Adrenal gland (tissue), 9 donors: ENCODE measurements at regions not wholly inside any gene's neighbourhood (a gene's known extent, or its start where the extent isn't known, plus 50 kb on each side); places are given as distances from the start of the nearest gene placed in this dataset.

Experiments
- DNase-seq, 7 donors: peaks; one replicate each; pipeline ENCODE4 v3.0.0-alpha.2; 2019 to 2020
- H3K27ac ChIP-seq, 5 donors: fragments of 200-600 bp; sonication (generic) in 4 of 5; 1 replicate in 3 of 5; 2 replicates in 2 of 5; pipeline versions ENCODE4 v1.5.1 to v1.8.0; 2016 to 2020; ENCODE audit warnings: mild to moderate bottlenecking in 1 of 5
- H3K27me3 ChIP-seq: fragments of 200-600 bp; 2 replicates; pipeline ENCODE4 v1.8.0; 2021
- H3K36me3 ChIP-seq, 2 donors: fragments of 200-600 bp; replicated peaks in 1 of 2; 1 replicate in 1 of 2; 2 replicates in 1 of 2; pipeline versions ENCODE4 v1.5.1 to v1.8.0; 2018 to 2022
- H3K4me1 ChIP-seq, 2 donors: fragments of 200-600 bp; replicated peaks in 1 of 2; 1 replicate in 1 of 2; 2 replicates in 1 of 2; pipeline versions ENCODE4 v1.5.1 to v1.8.0; 2018 to 2021
- H3K4me3 ChIP-seq, 4 donors: fragments of 200-600 bp; sonication (generic) in 3 of 4; one replicate each; pipeline ENCODE4 v1.5.1; 2016 to 2018
- H3K9me3 ChIP-seq, 3 donors: fragments of 200-600 bp; sonication (generic) in 1 of 3; replicated peaks in 1 of 3; 1 replicate in 2 of 3; 2 replicates in 1 of 3; pipeline versions ENCODE4 v1.5.1 to v1.8.0; 2016 to 2021
- CTCF ChIP-seq, 6 experiments: fragments of 450-650 bp in 4 of 6; fragments of 200-600 bp in 2 of 6; sonication (generic) in 1 of 6; IDR thresholded peaks; 1 replicate in 5 of 6; 2 replicates in 1 of 6; pipeline versions ENCODE4 v1.5.1 to v1.8.0; 2016 to 2021; ENCODE audit warnings: antibody characterized with exemption in 6 of 6, mild to moderate bottlenecking in 2 of 6, moderate library complexity in 1 of 6
- POLR2A ChIP-seq, 2 donors: fragments of 450-650 bp; IDR thresholded peaks; one replicate each; pipeline ENCODE4 v1.6.1; 2017; ENCODE audit warnings: antibody characterized with exemption in 2 of 2, mild to moderate bottlenecking in 2 of 2, moderate library complexity in 1 of 2
- WGBS, 4 donors: extraction: QIAGEN DNeasy Blood & Tissue Kit in 2 of 4; methylation state at CpG; one replicate each; pipeline versions ENCODE4 v1.1.5 to v1.1.7; 2013 to 2017; 5-methylcytosine and 5-hydroxymethylcytosine counted together
- intact Hi-C, 2 donors: fragments of 100-400 bp; cut with DNase I; formaldehyde crosslinking; loops; one replicate each; pipeline versions ENCODE4 v1.14.1 to v1.15.0; 2022 to 2023
- donor health status: healthy with polysubstance abuse.
- donor health status: Bipolar disorder and iron deficiency.
- donor health status: DM: yes; HTN: yes; CAD: no.
- donor health status: DM: no; HTN: no; CAD: no.
- donor health status: DM: no; HTN: no; CAD: no.

DNA sequence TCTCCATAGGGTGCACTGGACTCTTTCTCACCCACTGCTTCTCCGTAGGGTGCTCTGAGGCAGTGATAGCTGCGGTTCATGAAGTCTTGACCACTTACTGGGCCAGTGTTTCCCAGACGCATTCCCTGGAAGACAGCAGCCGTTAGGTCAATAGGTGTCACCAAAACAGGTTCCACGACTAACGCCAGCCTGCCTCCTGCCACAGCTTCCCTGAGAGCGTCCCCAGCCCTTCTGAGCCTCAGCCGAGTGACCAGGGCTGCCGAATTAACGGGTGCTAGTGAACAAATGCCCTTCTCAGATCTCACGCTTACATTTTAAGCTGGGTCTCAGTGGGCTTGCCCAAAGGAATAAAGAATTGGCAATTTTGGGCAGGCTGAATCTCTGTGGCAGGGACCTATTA lies 188.7 kb upstream of the TNRC6C start:
- no peak overlapping the region for H3K4me3 ChIP-seq
- H3K9me3 ChIP-seq = no peaks in the 10 kb centered on the region
- WGBS, 4 donors = 81 to 91% (median 86%) methylated on average over 7 to 11 of the region's 11 CpGs
- intact Hi-C loops = no loop called here
- H3K36me3 ChIP-seq = no peaks in the 10 kb centered on the region
- DNase-seq = no peak
- no peaks in the 10 kb centered on the region for H3K27me3 ChIP-seq
- TF ChIP-seq POLR2A (IDR thresholded peaks at IDR 0.05) (no peak), CTCF (IDR thresholded peaks at IDR 0.05) (no peak)
- no peaks in the 10 kb centered on the region for H3K4me1 ChIP-seq
- no peak overlapping the region for H3K27ac ChIP-seq

DNA sequence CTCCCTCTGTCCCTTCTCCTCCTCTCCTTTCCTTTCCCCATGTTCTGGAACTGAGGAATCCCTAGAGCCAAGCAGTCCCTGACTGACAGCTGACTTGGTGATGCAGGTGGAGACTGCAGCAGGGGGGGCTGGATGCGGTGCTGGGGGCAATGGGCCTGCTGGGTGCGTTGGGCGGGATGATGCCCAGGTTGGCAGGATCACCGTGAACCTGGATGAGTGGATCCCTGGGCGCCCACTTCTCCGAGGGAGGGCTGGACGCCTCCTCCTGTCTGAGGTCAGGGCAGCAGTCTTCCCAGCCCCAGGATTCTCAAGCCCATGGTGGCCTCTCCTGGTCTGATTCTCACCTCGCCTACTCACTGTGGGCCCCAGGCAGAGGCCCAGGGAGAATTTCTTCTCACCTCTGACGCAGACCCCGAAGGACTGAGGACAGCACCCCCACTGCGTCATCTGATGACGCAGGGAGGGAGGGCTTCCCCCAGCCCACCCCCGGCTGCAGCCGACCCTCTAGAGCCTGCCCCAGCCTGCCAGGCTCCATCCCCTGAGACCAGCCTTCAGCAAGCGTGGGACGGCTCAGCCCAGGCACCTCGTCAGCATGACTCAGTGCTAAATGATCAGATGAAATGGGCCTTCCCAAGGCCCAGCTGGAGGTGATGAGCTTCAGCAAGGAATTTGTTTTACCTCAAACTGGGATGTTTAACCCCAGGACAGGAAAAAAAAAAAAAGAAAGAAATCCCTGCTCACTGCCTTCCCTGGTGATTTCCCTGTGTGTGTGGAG lies 188.0 kb upstream of the TNRC6C start:
- H3K27ac ChIP-seq = no peak overlapping the region
- no peak for DNase-seq
- intact Hi-C loops = no loop called here
- H3K36me3 ChIP-seq = no peaks in the 10 kb centered on the region
- no peaks in the 10 kb centered on the region for H3K4me1 ChIP-seq
- H3K27me3 ChIP-seq = no peaks in the 10 kb centered on the region
- 76 to 86% (median 81%) methylated on average over 13 to 17 of the region's 17 CpGs for WGBS, 4 donors
- TF ChIP-seq CTCF (IDR thresholded peaks at IDR 0.05) (no peak), POLR2A (IDR thresholded peaks at IDR 0.05) (no peak)
- no peak overlapping the region for H3K4me3 ChIP-seq
- H3K9me3 ChIP-seq = no peaks in the 10 kb centered on the region

GRCh38 chr17:77771145-77771544 lies 187.4 kb upstream of the TNRC6C start:
- 89 to 90% (median 89%) methylated on average over 5 to 14 of the region's 14 CpGs for WGBS, 4 donors
- H3K27me3 ChIP-seq = no peaks in the 10 kb centered on the region
- intact Hi-C loops = no loop called here
- no peaks in the 10 kb centered on the region for H3K36me3 ChIP-seq
- no peak for DNase-seq
- no peaks in the 10 kb centered on the region for H3K9me3 ChIP-seq
- no peak overlapping the region for H3K4me3 ChIP-seq
- no peak overlapping the region for H3K27ac ChIP-seq
- H3K4me1 ChIP-seq = no peaks in the 10 kb centered on the region
- TF ChIP-seq POLR2A (IDR thresholded peaks at IDR 0.05) (no peak), CTCF (IDR thresholded peaks at IDR 0.05) (no peak)

DNA sequence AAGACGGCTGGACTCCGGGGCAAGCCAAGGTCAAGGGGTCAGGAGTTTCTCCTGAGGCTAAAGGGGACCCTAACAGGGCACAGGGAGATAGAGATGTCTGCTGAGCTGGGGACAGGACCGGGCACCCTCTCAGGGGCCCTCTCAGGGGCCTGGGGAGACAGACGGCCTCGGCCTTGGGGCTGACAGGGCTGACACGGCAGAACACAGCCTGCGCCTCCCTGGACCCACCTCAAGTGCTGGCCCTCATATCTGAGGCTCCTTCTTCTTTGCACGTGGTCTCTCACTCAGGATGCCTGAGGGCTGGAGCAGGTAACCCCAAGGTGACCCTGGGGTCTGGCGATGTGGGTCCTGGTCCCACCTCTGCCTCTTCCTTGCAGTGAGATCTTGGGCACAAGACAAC lies 186.9 kb upstream of the TNRC6C start:
- WGBS, 4 donors = 69 to 75% (median 71%) methylated on average over 5 to 9 of the region's 9 CpGs
- no peak for DNase-seq
- Histone ChIP-seq H3K27ac (no peak overlapping the region), H3K27me3 (no peaks in the 10 kb centered on the region), H3K36me3 (no peaks in the 10 kb centered on the region), H3K4me1 (no peaks in the 10 kb centered on the region), H3K9me3 (no peaks in the 10 kb centered on the region), H3K4me3 (no peak overlapping the region)
- intact Hi-C loops = no loop called here
- no peak for TF ChIP-seq POLR2A (IDR thresholded peaks at IDR 0.05)
- no peak for TF ChIP-seq CTCF (IDR thresholded peaks at IDR 0.05)
